HFF-Myc (cell line): ENCODE measurements at regions not wholly inside any gene's neighbourhood (a gene's known extent, or its start where the extent isn't known, plus 50 kb on each side); places are given as distances from the start of the nearest gene placed in this dataset.

Experiments
- DNase-seq: peaks from one replicate; pipeline ENCODE4 v3.0.0-alpha.2; 2011; ENCODE audit warnings: low read depth; ENCODE audit errors: extremely low read depth
- H3K4me3 ChIP-seq: replicated peaks from 2 replicates; pipeline ENCODE4 v1.5.1; 2011; ENCODE audit warnings: low read depth, mild to moderate bottlenecking, control low read depth, low read length
- CTCF ChIP-seq: IDR thresholded peaks from 2 replicates; pipeline ENCODE4 v1.5.1; 2012; ENCODE audit warnings: mild to moderate bottlenecking, low read depth, low read length, control low read depth; ENCODE audit errors: missing control alignments

GRCh38 chr2:100639588-100640390 is 77.0 kb downstream of the PDCL3 start:
- DNase-seq, result no peak
- H3K4me3 ChIP-seq, result no peak overlapping the region

GRCh38 chr2:100640431-100641124 is 77.8 kb downstream of the PDCL3 start:
- no peak for TF ChIP-seq CTCF
- no peak for DNase-seq
- no peak overlapping the region for H3K4me3 ChIP-seq

More at GRCh38 chr2:100639588-100640390, 77.0 kb downstream of the PDCL3 start:
- TF ChIP-seq CTCF, result no peak

GRCh38 chr2:100641125-100641435 is 78.3 kb downstream of the PDCL3 start:
- no peak for TF ChIP-seq CTCF
- no peak overlapping the region for H3K4me3 ChIP-seq
- DNase-seq, result no peak

GRCh38 chr2:100642425-100642824 is 79.6 kb downstream of the PDCL3 start:
- TF ChIP-seq CTCF, result no peak
- no peak for DNase-seq
- no peak overlapping the region for H3K4me3 ChIP-seq

- H3K4me3 ChIP-seq, result no peak overlapping the region
- TF ChIP-seq CTCF, result no peak
- DNase-seq, result no peak
Measured at GRCh38 chr2:100643467-100643866, 80.7 kb downstream of the PDCL3 start.

- H3K4me3 ChIP-seq, result no peak overlapping the region
- DNase-seq, result no peak
- TF ChIP-seq CTCF, result no peak
Measured at GRCh38 chr2:100643906-100644501, 81.2 kb downstream of the PDCL3 start.
